ENCODE measurements at regions not wholly inside any gene's neighbourhood (a gene's known extent, or its start where the extent isn't known, plus 50 kb on each side); places are given as distances from the start of the nearest gene placed in this dataset.
A peak's percentile ranks its signal among the peaks of the same experiment; 100 is the strongest.

GRCh38 chr12:76611533-76611932 lies 52.0 kb upstream of the OSBPL8 start:
- H4K20me1 ChIP-seq (ENCODE audit: insufficient read depth, poor library complexity, severe bottlenecking) = no peaks in the 10 kb centered on the region
- no peak for DNase-seq (ENCODE audit: low spot score)
- no peaks in the 10 kb centered on the region for H3K79me2 ChIP-seq
- H3K4me3 ChIP-seq = no peak overlapping the region
- H3K4me1 ChIP-seq (ENCODE audit: insufficient read depth) = no peaks in the 10 kb centered on the region
- H3K27ac ChIP-seq = no peak overlapping the region
- no peak overlapping the region for H3K4me2 ChIP-seq
- 64% methylated on average over 2 of the region's 2 CpGs for WGBS (ENCODE audit: low lambda C conversion rate, missing lambda C conversion rate)
- TF ChIP-seq EZH2phosphoT487 (IDR thresholded peaks at IDR 0.05; ENCODE audit: low read depth, severe bottlenecking, unreplicated experiment) = no peak
- H2AFZ ChIP-seq = no peak overlapping the region
- no peaks in the 10 kb centered on the region for H3K36me3 ChIP-seq (replicated peaks; ENCODE audit: insufficient read depth, low read depth)
- H3K27me3 ChIP-seq = no peaks in the 10 kb centered on the region
- H3K9me2 ChIP-seq (replicated peaks; ENCODE audit: insufficient read depth) = no peaks in the 10 kb centered on the region
- H3K9me3 ChIP-seq (ENCODE audit: low read depth) = no peaks in the 10 kb centered on the region

- H3K36me3 ChIP-seq (replicated peaks; ENCODE audit: insufficient read depth, low read depth) = no peaks in the 10 kb centered on the region
- no peaks in the 10 kb centered on the region for H3K4me1 ChIP-seq (ENCODE audit: insufficient read depth)
- no peak for DNase-seq (ENCODE audit: low spot score)
- no peak overlapping the region for H3K27ac ChIP-seq
- no peaks in the 10 kb centered on the region for H3K79me2 ChIP-seq
- no peak for TF ChIP-seq EZH2 (IDR thresholded peaks at IDR 0.05; ENCODE audit: borderline replicate concordance)
- no peak for TF ChIP-seq EZH2phosphoT487 (IDR thresholded peaks at IDR 0.05; ENCODE audit: low read depth, severe bottlenecking, unreplicated experiment)
- TF ChIP-seq CTCF (IDR thresholded peaks at IDR 0.05; ENCODE audit: poor library complexity) = no peak
- no peaks in the 10 kb centered on the region for H4K20me1 ChIP-seq (ENCODE audit: insufficient read depth, poor library complexity, severe bottlenecking)
- H3K9me2 ChIP-seq (replicated peaks; ENCODE audit: insufficient read depth) = no peaks in the 10 kb centered on the region
- H3K4me2 ChIP-seq = no peak overlapping the region
- no peak overlapping the region for H2AFZ ChIP-seq
- H3K4me3 ChIP-seq = no peak overlapping the region
- no peaks in the 10 kb centered on the region for H3K9me3 ChIP-seq (ENCODE audit: low read depth)
- no peaks in the 10 kb centered on the region for H3K27me3 ChIP-seq
- 51% methylated on average over 2 of the region's 2 CpGs for WGBS (ENCODE audit: low lambda C conversion rate, missing lambda C conversion rate)
Observed at GRCh38 chr12:76614364-76614763, 54.8 kb upstream of the OSBPL8 start.

GRCh38 chr12:76618031-76618430 lies 58.5 kb upstream of the OSBPL8 start:
- no peaks in the 10 kb centered on the region for H3K27me3 ChIP-seq
- H3K9me3 ChIP-seq (ENCODE audit: low read depth) = no peaks in the 10 kb centered on the region
- WGBS (ENCODE audit: low lambda C conversion rate, missing lambda C conversion rate) = 74% methylated on average over 6 of the region's 6 CpGs
- H3K4me2 ChIP-seq = no peak overlapping the region
- H3K79me2 ChIP-seq = no peaks in the 10 kb centered on the region
- no peak overlapping the region for H3K27ac ChIP-seq
- no peak overlapping the region for H3K4me3 ChIP-seq
- no peak for DNase-seq (ENCODE audit: low spot score)
- no peaks in the 10 kb centered on the region for H3K9me2 ChIP-seq (replicated peaks; ENCODE audit: insufficient read depth)
- no peaks in the 10 kb centered on the region for H4K20me1 ChIP-seq (ENCODE audit: insufficient read depth, poor library complexity, severe bottlenecking)
- no peak overlapping the region for H2AFZ ChIP-seq
- peaks cover 7% of the 10 kb centered on the region for H3K4me1 ChIP-seq (ENCODE audit: insufficient read depth)
- TF ChIP-seq CTCF (IDR thresholded peaks at IDR 0.05; ENCODE audit: poor library complexity) (no peak), EZH2phosphoT487 (IDR thresholded peaks at IDR 0.05; ENCODE audit: low read depth, severe bottlenecking, unreplicated experiment) (no peak), EZH2 (IDR thresholded peaks at IDR 0.05; ENCODE audit: borderline replicate concordance) (no peak)
- H3K36me3 ChIP-seq (replicated peaks; ENCODE audit: insufficient read depth, low read depth) = no peaks in the 10 kb centered on the region

- no peak overlapping the region for H3K4me2 ChIP-seq
- peaks cover 7% of the 10 kb centered on the region for H3K4me1 ChIP-seq (ENCODE audit: insufficient read depth)
- TF ChIP-seq EZH2phosphoT487 (IDR thresholded peaks at IDR 0.05; ENCODE audit: low read depth, severe bottlenecking, unreplicated experiment) (no peak), CTCF (IDR thresholded peaks at IDR 0.05; ENCODE audit: poor library complexity) (peak; percentile 96)
- no peak overlapping the region for H3K4me3 ChIP-seq
- no peaks in the 10 kb centered on the region for H3K9me2 ChIP-seq (replicated peaks; ENCODE audit: insufficient read depth)
- peak; percentile 86 for DNase-seq (ENCODE audit: low spot score)
- H4K20me1 ChIP-seq (ENCODE audit: insufficient read depth, poor library complexity, severe bottlenecking) = no peaks in the 10 kb centered on the region
- H3K9me3 ChIP-seq (ENCODE audit: low read depth) = no peaks in the 10 kb centered on the region
- H3K79me2 ChIP-seq = no peaks in the 10 kb centered on the region
- H3K27me3 ChIP-seq = no peaks in the 10 kb centered on the region
- H2AFZ ChIP-seq = no peak overlapping the region
- H3K27ac ChIP-seq = no peak overlapping the region
- H3K36me3 ChIP-seq (replicated peaks; ENCODE audit: insufficient read depth, low read depth) = no peaks in the 10 kb centered on the region
- 33% methylated on average over 1 of the region's 1 CpG for WGBS (ENCODE audit: low lambda C conversion rate, missing lambda C conversion rate)
Observed at GRCh38 chr12:76621582-76622024, 62.0 kb upstream of the OSBPL8 start.
